ENCODE measurements at regions not wholly inside any gene's neighbourhood (a gene's known extent, or its start where the extent isn't known, plus 50 kb on each side); places are given as distances from the start of the nearest gene placed in this dataset.

DNA sequence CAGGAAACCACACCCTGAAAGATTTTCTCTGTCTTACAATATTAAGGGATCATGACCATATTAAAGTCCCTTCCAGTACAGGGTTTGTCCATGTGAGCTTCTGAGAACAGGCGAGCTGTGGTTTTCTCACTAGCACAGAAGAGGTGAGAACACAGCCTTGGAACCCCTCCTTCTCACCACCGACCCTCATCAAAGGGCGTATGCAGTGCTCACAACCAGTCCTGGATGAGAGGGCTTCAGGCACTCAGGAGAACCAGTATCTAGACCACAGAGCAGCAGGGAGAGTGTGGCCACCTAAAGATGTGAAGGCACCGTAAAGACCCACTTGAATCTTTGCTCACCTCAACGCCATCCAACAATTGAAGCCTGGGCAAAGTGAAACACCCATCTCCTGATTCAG is 397.0 kb downstream of the ETS1 start:
- no peak overlapping the region for H3K4me3 Mint-ChIP-seq
- H3K27ac Mint-ChIP-seq (ENCODE audit: unreplicated experiment) = no peak overlapping the region
- DNase-seq (ENCODE audit: low read depth, low spot score) = no peak
- peaks cover 6% of the 10 kb centered on the region for H3K36me3 Mint-ChIP-seq (ENCODE audit: low read depth)
- TF ChIP-seq CTCF (conservative IDR thresholded peaks at IDR 0.05) = no peak
- peaks cover 10% of the 10 kb centered on the region for H3K4me1 Mint-ChIP-seq
- H3K27me3 Mint-ChIP-seq (ENCODE audit: low read depth) = no peaks in the 10 kb centered on the region
- peaks cover 7% of the 10 kb centered on the region for H3K9me3 Mint-ChIP-seq

- Mint-ChIP-seq H3K9me3 (peaks cover 9% of the 10 kb centered on the region), H3K27me3 (ENCODE audit: low read depth) (no peaks in the 10 kb centered on the region), H3K4me1 (peaks cover 10% of the 10 kb centered on the region), H3K4me3 (no peak overlapping the region), H3K36me3 (ENCODE audit: low read depth) (peaks cover 6% of the 10 kb centered on the region), H3K27ac (ENCODE audit: unreplicated experiment) (no peak overlapping the region)
- no peak for TF ChIP-seq CTCF (conservative IDR thresholded peaks at IDR 0.05)
- no peak for DNase-seq (ENCODE audit: low read depth, low spot score)
Observed at GRCh38 chr11:128189823-128190222, 397.5 kb downstream of the ETS1 start.

DNA sequence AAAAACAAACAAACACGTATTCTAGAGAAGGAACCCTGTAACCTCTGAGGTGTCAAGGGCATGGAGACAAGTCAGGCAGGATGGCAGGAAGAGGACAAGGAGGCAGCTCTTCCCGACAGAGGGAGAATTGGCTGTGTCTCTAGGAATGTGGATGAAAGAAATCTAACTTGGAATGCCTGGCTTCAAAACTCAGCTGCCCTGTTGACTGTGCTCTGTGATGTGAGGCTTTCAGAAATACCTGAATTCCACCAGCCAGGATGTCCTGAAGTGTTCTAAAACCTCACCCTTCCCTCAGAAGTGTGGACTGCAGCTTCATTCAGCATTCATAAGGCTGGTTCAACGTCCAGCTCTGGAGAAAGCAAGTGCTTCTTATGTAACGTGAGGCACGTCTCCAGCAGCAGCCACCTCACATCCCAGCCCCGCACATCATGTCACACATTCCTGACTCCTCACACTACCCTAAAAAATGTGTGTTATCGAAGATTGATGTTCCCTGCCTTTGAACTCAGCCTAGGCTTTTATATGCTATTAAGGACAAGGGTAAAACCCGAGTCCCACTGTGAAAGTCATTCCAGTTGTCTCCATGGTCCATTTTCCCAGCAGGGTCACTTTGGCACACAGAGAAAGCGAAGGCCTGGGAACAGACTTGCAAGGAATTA is 398.9 kb downstream of the ETS1 start:
- no peak for TF ChIP-seq CTCF (conservative IDR thresholded peaks at IDR 0.05)
- H3K36me3 Mint-ChIP-seq (ENCODE audit: low read depth) = peaks cover 8% of the 10 kb centered on the region
- no peak for DNase-seq (ENCODE audit: low read depth, low spot score)
- peak overlapping the region; percentile 7 for H3K27ac Mint-ChIP-seq (ENCODE audit: unreplicated experiment)
- no peak overlapping the region for H3K4me3 Mint-ChIP-seq
- peaks cover 12% of the 10 kb centered on the region for H3K9me3 Mint-ChIP-seq
- no peaks in the 10 kb centered on the region for H3K27me3 Mint-ChIP-seq (ENCODE audit: low read depth)
- H3K4me1 Mint-ChIP-seq = peaks cover 10% of the 10 kb centered on the region

DNA sequence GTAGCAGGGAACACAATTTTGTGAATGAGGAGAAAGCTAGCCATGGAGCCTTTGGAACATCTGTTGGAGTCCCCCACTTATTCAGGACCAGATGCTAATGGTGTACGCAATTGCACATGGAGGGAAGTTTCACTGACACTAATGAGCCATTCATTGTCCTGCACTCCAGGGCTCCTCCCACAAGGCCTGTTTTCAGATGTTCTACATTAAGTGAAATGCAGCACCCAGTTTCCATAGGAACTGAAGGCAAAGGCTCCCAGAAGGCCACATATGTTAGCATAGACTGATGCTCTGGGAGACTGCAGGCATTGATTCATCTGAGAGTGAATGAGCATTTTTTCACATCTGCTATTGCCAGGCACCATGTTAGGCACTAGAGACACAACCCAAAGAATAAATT is 399.5 kb downstream of the ETS1 start:
- H3K27me3 Mint-ChIP-seq (ENCODE audit: low read depth) = no peaks in the 10 kb centered on the region
- no peak for DNase-seq (ENCODE audit: low read depth, low spot score)
- peak overlapping the region; percentile 82 for H3K27ac Mint-ChIP-seq (ENCODE audit: unreplicated experiment)
- TF ChIP-seq CTCF (conservative IDR thresholded peaks at IDR 0.05) = no peak
- peaks cover 12% of the 10 kb centered on the region for H3K9me3 Mint-ChIP-seq
- H3K4me3 Mint-ChIP-seq = no peak overlapping the region
- H3K4me1 Mint-ChIP-seq = peaks cover 10% of the 10 kb centered on the region
- peaks cover 8% of the 10 kb centered on the region for H3K36me3 Mint-ChIP-seq (ENCODE audit: low read depth)

GRCh38 chr11:128187377-128187776 is 400.0 kb downstream of the ETS1 start:
- no peak for TF ChIP-seq CTCF (conservative IDR thresholded peaks at IDR 0.05)
- DNase-seq (ENCODE audit: low read depth, low spot score) = no peak
- no peaks in the 10 kb centered on the region for H3K27me3 Mint-ChIP-seq (ENCODE audit: low read depth)
- H3K27ac Mint-ChIP-seq (ENCODE audit: unreplicated experiment) = peak overlapping the region; percentile 82
- peaks cover 10% of the 10 kb centered on the region for H3K4me1 Mint-ChIP-seq
- no peak overlapping the region for H3K4me3 Mint-ChIP-seq
- H3K36me3 Mint-ChIP-seq (ENCODE audit: low read depth) = peaks cover 8% of the 10 kb centered on the region
- peaks cover 12% of the 10 kb centered on the region for H3K9me3 Mint-ChIP-seq

All from neural crest cell (in vitro differentiated cells).